ENCODE measurements at regions not wholly inside any gene's neighbourhood (a gene's known extent, or its start where the extent isn't known, plus 50 kb on each side); places are given as distances from the start of the nearest gene placed in this dataset.

DNA sequence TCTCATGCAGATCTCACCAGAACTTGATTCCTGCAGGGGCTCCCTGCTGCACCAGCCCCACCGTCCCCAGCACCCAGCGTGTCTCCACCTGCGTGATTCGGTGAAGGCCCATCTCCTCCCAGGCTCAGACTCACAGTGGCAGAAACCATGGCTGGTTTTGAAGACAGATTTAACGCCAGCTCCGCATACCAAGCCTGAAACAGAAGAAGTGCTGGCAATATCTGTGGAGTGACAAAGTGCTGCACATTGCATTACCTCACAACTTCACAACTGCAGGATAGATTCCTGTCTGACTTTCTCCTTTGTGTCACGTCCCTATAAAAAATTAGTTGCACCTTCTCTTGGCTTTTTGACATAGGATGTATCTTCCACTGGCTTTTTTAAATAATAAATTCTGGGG, 120.7 kb downstream of the TTLL2 start:
- no peak for TF ChIP-seq CTCF (IDR thresholded peaks at IDR 0.05)
- TF ChIP-seq POLR2AphosphoS5 (IDR thresholded peaks at IDR 0.05): no peak
- no peak for TF ChIP-seq EP300 (IDR thresholded peaks at IDR 0.05)

Data from suprapubic skin (tissue), 4 donors.